Astrocyte (in vitro differentiated cells and primary cell): ENCODE measurements at regions not wholly inside any gene's neighbourhood (a gene's known extent, or its start where the extent isn't known, plus 50 kb on each side); places are given as distances from the start of the nearest gene placed in this dataset.

ENCODE experiments used
- DNase-seq: peaks from one replicate; pipeline ENCODE4 v3.0.0-alpha.2; 2010; ENCODE audit warnings: low read depth
- FAIRE-seq: peaks from 2 replicates; lab custom pipeline; 2011; peaks lifted over from hg19 to GRCh38; lab: Jason Lieb, UNC
- H2AFZ ChIP-seq: 2 replicates; pipeline ENCODE4 v1.6.0; 2012; ENCODE audit warnings: low read depth, low read length, inconsistent platforms
- H3K27ac ChIP-seq: 2 replicates; pipeline ENCODE4 v1.5.1; 2011; ENCODE audit warnings: low read depth, low read length, inconsistent platforms
- H3K27me3 ChIP-seq: 2 replicates; pipeline ENCODE4 v1.6.0; 2011; ENCODE audit warnings: low read length, inconsistent platforms; ENCODE audit not compliant: insufficient read depth
- H3K36me3 ChIP-seq: 2 replicates; pipeline ENCODE4 v1.5.1; 2011; ENCODE audit warnings: low read length, inconsistent platforms; ENCODE audit not compliant: insufficient read depth
- H3K4me1 ChIP-seq: 2 replicates; pipeline ENCODE4 v1.5.1; 2011; ENCODE audit warnings: low read length, inconsistent platforms; ENCODE audit not compliant: insufficient read depth
- H3K4me2 ChIP-seq: 2 replicates; pipeline ENCODE4 v1.6.0; 2012; ENCODE audit warnings: low read length, inconsistent platforms
- H3K4me3 ChIP-seq: 2 replicates; pipeline ENCODE4 v1.5.1; 2011; ENCODE audit warnings: low read depth, mild to moderate bottlenecking, low read length, inconsistent platforms; ENCODE audit not compliant: insufficient read depth
- H3K79me2 ChIP-seq: 2 replicates; pipeline ENCODE4 v1.6.0; 2012; ENCODE audit warnings: mild to moderate bottlenecking, low read length, inconsistent platforms; ENCODE audit not compliant: insufficient read depth
- H3K9ac ChIP-seq: 2 replicates; pipeline ENCODE4 v1.6.0; 2012; ENCODE audit warnings: mild to moderate bottlenecking, low read length, inconsistent platforms
- H3K9me3 ChIP-seq: 2 replicates; pipeline ENCODE4 v1.5.1; 2012; ENCODE audit warnings: low read depth, mild to moderate bottlenecking, low read length, inconsistent platforms; ENCODE audit not compliant: insufficient read depth
- H4K20me1 ChIP-seq: 2 replicates; pipeline ENCODE4 v1.6.0; 2012; ENCODE audit warnings: low read length, inconsistent platforms; ENCODE audit not compliant: insufficient read depth
- H3K27ac Mint-ChIP-seq: one replicate; pipeline ENCODE4 v1.8.0; 2021; ENCODE audit warnings: mild to moderate bottlenecking, mixed read lengths; ENCODE audit not compliant: unreplicated experiment
- H3K27me3 Mint-ChIP-seq: one replicate; pipeline ENCODE4 v1.8.0; 2021; ENCODE audit warnings: low read depth, mixed read lengths; ENCODE audit not compliant: unreplicated experiment
- H3K36me3 Mint-ChIP-seq: one replicate; pipeline ENCODE4 v1.8.0; 2021; ENCODE audit warnings: low read depth, mixed read lengths; ENCODE audit not compliant: unreplicated experiment
- H3K4me1 Mint-ChIP-seq: one replicate; pipeline ENCODE4 v1.8.0; 2021; ENCODE audit warnings: low read depth, mixed read lengths; ENCODE audit not compliant: unreplicated experiment
- H3K4me3 Mint-ChIP-seq: one replicate; pipeline ENCODE4 v1.8.0; 2021; ENCODE audit warnings: mild to moderate bottlenecking, moderate library complexity, mixed read lengths; ENCODE audit not compliant: unreplicated experiment
- H3K9me3 Mint-ChIP-seq: one replicate; pipeline ENCODE4 v1.8.0; 2021; ENCODE audit warnings: mild to moderate bottlenecking, mixed read lengths; ENCODE audit not compliant: unreplicated experiment
- EZH2 ChIP-seq: IDR thresholded peaks from 2 replicates; pipeline ENCODE4 v1.6.1; 2012; ENCODE audit warnings: mild to moderate bottlenecking, low read length, inconsistent platforms; ENCODE audit not compliant: insufficient read depth
- TF ChIP-seq, protein P1 (sequence below): IDR thresholded peaks from 2 replicates; pipeline ENCODE4 v1.5.1; 2011; ENCODE audit warnings: low read depth, mild to moderate bottlenecking, inconsistent platforms, low read length, moderate library complexity; ENCODE audit not compliant: insufficient read depth

- Mint-ChIP-seq H3K9me3 (no peaks in the 10 kb centered on the region), H3K4me1 (peaks cover 17% of the 10 kb centered on the region), H3K36me3 (no peaks in the 10 kb centered on the region), H3K27me3 (peaks cover 1% of the 10 kb centered on the region), H3K4me3 (no peak overlapping the region), H3K27ac (no peak overlapping the region)
- H4K20me1 ChIP-seq, result no peaks in the 10 kb centered on the region
- H2AFZ ChIP-seq, result no peak overlapping the region
- no peak overlapping the region for H3K4me3 ChIP-seq
- H3K4me1 ChIP-seq, result no peaks in the 10 kb centered on the region
- no peak overlapping the region for H3K27ac ChIP-seq
- H3K36me3 ChIP-seq, result no peaks in the 10 kb centered on the region
- no peaks in the 10 kb centered on the region for H3K79me2 ChIP-seq
- peaks cover 4% of the 10 kb centered on the region for H3K27me3 ChIP-seq
- H3K9me3 ChIP-seq, result no peaks in the 10 kb centered on the region
- TF ChIP-seq, protein P1, sequence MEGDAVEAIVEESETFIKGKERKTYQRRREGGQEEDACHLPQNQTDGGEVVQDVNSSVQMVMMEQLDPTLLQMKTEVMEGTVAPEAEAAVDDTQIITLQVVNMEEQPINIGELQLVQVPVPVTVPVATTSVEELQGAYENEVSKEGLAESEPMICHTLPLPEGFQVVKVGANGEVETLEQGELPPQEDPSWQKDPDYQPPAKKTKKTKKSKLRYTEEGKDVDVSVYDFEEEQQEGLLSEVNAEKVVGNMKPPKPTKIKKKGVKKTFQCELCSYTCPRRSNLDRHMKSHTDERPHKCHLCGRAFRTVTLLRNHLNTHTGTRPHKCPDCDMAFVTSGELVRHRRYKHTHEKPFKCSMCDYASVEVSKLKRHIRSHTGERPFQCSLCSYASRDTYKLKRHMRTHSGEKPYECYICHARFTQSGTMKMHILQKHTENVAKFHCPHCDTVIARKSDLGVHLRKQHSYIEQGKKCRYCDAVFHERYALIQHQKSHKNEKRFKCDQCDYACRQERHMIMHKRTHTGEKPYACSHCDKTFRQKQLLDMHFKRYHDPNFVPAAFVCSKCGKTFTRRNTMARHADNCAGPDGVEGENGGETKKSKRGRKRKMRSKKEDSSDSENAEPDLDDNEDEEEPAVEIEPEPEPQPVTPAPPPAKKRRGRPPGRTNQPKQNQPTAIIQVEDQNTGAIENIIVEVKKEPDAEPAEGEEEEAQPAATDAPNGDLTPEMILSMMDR, result no peak
- no peak for TF ChIP-seq EZH2
- DNase-seq (no peak), FAIRE-seq (no peak)
- no peak overlapping the region for H3K4me2 ChIP-seq
- H3K9ac ChIP-seq, result no peak overlapping the region
Measured at GRCh38 chr15:50819344-50819743, 53.8 kb upstream of the SPPL2A start.

DNA sequence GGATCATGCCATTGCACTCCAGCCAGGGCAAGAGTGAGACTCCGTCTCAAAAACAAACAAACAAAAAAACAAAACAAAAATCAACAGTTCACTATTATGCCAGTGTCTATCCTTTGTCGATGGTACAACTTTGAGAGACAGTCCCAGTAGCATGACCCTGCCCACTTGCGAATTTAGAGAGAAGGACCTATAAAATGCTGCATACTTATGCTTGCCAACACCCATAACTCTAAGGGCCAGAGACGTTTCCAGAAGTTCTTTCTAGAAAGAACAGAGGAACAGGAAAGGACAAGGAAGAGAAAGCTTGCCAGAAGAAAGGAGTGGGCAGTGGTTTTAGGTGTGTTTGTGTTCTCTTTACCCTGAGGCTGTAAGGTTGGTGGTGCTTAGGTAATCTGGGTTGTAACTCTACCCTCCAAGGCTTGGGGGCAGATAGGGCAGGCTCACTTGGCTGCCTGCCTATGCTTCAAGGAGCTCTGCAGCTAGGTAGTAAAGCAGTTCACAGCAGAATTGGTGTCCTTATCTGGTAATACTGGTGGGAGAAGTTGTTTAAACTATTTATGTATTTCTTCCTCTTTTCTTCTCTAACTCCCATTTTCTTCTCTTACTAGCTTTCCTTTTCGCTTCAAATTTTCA is 50.6 kb upstream of the SPPL2A start:
- H3K4me3 ChIP-seq, result no peak overlapping the region
- no peaks in the 10 kb centered on the region for H3K9me3 ChIP-seq
- H3K4me1 Mint-ChIP-seq, result peaks cover 15% of the 10 kb centered on the region
- H3K27me3 Mint-ChIP-seq, result peaks cover 1% of the 10 kb centered on the region
- H3K27ac ChIP-seq, result no peak overlapping the region
- H3K9ac ChIP-seq, result no peak overlapping the region
- DNase-seq (no peak), FAIRE-seq (no peak)
- peaks cover 4% of the 10 kb centered on the region for H3K27me3 ChIP-seq
- H3K4me3 Mint-ChIP-seq, result no peak overlapping the region
- no peaks in the 10 kb centered on the region for H3K79me2 ChIP-seq
- no peaks in the 10 kb centered on the region for H3K36me3 ChIP-seq
- no peak overlapping the region for H3K27ac Mint-ChIP-seq
- H2AFZ ChIP-seq, result no peak overlapping the region
- TF ChIP-seq, protein P1, result no peak
- no peak for TF ChIP-seq EZH2
- no peaks in the 10 kb centered on the region for H3K9me3 Mint-ChIP-seq
- H3K4me1 ChIP-seq, result no peaks in the 10 kb centered on the region
- no peak overlapping the region for H3K4me2 ChIP-seq
- H3K36me3 Mint-ChIP-seq, result no peaks in the 10 kb centered on the region
- no peaks in the 10 kb centered on the region for H4K20me1 ChIP-seq
